ENCODE measurements at regions not wholly inside any gene's neighbourhood (a gene's known extent, or its start where the extent isn't known, plus 50 kb on each side); places are given as distances from the start of the nearest gene placed in this dataset.

DNA sequence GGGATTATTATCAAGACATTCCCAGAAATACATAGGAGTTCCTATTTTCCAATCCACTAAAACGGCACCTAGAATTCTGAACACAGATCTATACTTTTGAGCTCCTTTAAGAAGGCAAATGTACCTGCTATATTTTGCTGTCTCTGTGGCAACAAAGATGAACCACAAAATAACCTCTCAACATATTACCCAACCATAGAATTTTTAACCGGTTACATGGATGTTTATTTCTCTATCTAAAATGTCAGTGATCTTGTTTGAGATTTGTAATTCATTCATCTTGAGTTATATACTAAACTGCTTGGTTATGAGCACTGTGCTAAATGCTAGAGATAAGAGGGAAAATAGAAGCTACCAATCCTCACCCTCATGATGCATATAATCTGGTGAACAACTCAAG is 117.5 kb upstream of the HMGCLL1 start:
- TF ChIP-seq, protein P1, sequence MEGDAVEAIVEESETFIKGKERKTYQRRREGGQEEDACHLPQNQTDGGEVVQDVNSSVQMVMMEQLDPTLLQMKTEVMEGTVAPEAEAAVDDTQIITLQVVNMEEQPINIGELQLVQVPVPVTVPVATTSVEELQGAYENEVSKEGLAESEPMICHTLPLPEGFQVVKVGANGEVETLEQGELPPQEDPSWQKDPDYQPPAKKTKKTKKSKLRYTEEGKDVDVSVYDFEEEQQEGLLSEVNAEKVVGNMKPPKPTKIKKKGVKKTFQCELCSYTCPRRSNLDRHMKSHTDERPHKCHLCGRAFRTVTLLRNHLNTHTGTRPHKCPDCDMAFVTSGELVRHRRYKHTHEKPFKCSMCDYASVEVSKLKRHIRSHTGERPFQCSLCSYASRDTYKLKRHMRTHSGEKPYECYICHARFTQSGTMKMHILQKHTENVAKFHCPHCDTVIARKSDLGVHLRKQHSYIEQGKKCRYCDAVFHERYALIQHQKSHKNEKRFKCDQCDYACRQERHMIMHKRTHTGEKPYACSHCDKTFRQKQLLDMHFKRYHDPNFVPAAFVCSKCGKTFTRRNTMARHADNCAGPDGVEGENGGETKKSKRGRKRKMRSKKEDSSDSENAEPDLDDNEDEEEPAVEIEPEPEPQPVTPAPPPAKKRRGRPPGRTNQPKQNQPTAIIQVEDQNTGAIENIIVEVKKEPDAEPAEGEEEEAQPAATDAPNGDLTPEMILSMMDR (IDR thresholded peaks at IDR 0.05; ENCODE audit: control insufficient read depth, insufficient read depth, low read depth, low read length, missing control alignments): no peak
- H3K4me3 ChIP-seq (ENCODE audit: control insufficient read depth, low read depth, low read length): no peak overlapping the region
- no peak for DNase-seq (ENCODE audit: low read depth)

DNA sequence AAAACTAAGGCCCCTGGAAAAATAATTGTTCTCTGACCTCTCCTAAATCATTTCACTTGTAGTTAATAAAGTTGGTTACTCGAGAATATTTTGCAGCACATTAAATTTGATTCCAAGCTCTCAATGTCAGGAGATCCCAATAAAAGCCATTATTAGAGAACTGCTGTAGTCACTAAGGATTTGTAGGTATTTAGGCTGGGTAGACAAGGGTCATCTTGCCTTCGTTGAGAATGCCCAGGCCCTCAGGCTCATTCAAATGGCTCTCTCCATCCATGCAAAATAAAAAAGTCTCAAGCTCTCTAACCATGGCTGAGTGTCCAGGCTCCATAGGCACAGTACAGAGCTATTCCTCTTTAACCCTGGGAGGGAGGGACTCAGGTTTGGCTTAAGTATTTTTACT is 117.0 kb upstream of the HMGCLL1 start:
- no peak overlapping the region for H3K4me3 ChIP-seq (ENCODE audit: control insufficient read depth, low read depth, low read length)
- TF ChIP-seq, protein P1 (IDR thresholded peaks at IDR 0.05; ENCODE audit: control insufficient read depth, insufficient read depth, low read depth, low read length, missing control alignments): no peak
- DNase-seq (ENCODE audit: low read depth): no peak

DNA sequence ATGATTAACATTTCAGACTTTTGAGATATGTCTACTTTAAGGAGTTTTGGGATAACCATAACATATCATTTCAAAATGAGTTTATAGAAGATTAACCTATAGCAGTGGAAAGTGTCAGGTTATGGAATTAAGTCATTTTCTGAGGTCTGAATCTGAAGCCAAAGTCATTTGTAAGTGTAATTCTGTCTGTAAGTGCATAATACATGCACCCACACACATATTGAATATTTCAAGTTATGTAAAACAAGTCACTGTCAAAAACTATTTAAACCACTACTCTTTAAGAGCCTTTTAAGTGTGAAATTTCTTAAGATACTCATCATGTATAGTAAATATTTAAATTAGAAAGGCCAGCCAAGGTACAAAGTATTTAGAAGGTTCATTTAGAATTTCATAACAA is 115.8 kb upstream of the HMGCLL1 start:
- H3K4me3 ChIP-seq (ENCODE audit: control insufficient read depth, low read depth, low read length): no peak overlapping the region
- DNase-seq (ENCODE audit: low read depth): no peak
- TF ChIP-seq, protein P1 (IDR thresholded peaks at IDR 0.05; ENCODE audit: control insufficient read depth, insufficient read depth, low read depth, low read length, missing control alignments): no peak

DNA sequence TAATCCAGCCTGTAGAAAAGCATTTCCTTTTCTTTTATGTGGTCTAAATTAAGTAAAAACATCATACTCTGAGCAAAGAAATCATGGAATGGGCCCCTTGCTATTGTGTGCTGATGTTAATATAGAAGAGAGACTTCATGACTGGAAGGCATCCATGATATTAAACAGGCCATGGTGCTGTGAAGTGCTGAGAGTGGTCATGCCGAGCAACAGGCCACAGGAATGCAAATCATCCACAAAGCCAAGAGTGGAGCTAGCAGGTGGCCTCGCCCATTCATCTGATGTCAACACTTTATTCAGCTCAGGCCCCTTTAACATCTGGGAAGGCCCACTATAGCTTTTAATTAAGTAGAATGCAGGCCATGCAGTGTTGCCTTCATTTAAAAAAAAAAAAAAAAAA is 115.2 kb upstream of the HMGCLL1 start:
- H3K4me3 ChIP-seq (ENCODE audit: control insufficient read depth, low read depth, low read length): no peak overlapping the region
- peak; percentile 14 for DNase-seq (ENCODE audit: low read depth)
- TF ChIP-seq, protein P1 (IDR thresholded peaks at IDR 0.05; ENCODE audit: control insufficient read depth, insufficient read depth, low read depth, low read length, missing control alignments): no peak

DNA sequence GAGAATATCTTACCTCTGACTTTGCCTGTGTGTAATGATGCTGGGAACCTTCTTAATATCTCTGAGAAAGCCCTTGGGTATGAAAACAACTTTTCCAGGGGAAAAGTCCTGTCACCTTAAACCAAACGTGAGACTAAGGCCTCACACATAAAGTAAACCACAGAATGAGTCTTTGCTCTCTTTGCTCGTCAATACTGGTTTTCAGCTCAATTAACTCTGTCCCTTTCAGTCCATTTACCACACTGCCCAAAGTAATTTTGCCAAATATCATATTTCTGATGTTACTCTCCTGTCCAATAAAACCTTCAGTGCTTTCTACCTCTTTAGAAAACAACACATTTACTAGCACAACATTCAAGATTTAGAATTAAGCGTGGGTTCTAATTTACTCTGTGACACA is 100.5 kb upstream of the HMGCLL1 start:
- DNase-seq (ENCODE audit: low read depth): no peak
- TF ChIP-seq, protein P1 (IDR thresholded peaks at IDR 0.05; ENCODE audit: control insufficient read depth, insufficient read depth, low read depth, low read length, missing control alignments): no peak
- H3K4me3 ChIP-seq (ENCODE audit: control insufficient read depth, low read depth, low read length): no peak overlapping the region

DNA sequence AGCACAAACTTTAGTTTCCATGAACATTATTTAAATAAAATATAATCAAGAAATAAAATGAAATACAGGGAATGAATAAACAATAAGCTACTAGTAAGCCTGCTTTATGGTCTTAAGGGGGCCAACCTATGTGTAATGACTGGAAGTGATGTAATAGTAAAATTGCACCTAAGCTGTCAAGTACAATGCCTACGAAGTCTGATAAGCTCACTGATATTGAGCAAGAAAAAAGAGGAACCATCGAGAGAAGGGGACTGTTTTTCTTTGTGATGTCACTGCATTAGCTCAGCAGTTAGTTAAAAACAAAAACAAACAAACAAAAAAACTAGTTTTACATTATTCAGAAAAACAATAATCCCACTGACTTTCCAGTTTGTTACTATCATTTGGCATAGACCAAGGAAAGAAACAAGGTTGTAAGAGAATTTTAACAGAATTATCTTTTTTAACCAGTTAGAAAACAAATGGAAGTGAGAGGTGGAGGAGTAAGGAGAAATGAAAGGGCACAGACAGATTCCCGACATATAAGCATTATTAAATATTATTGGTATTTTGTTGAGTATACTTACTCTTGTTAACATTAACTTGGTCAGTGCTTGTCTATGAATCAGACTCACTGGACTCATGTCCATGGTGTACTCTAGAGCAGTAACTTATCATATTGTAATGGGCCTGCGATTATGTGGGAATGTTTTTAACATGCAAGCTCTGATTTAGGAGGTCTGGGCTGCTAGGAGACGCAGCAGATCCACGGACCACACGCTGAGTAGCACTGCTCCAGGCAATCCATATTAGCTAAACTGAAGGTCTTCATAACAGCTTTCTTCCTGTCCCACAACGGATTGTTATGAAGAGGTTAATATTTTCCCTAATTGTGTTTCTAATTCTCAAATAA is 99.6 kb upstream of the HMGCLL1 start:
- no peak overlapping the region for H3K4me3 ChIP-seq (ENCODE audit: control insufficient read depth, low read depth, low read length)
- DNase-seq (ENCODE audit: low read depth): no peak
- TF ChIP-seq, protein P1 (IDR thresholded peaks at IDR 0.05; ENCODE audit: control insufficient read depth, insufficient read depth, low read depth, low read length, missing control alignments): no peak
